Heart left ventricle (tissue), 13 donors: ENCODE measurements at regions not wholly inside any gene's neighbourhood (a gene's known extent, or its start where the extent isn't known, plus 50 kb on each side); places are given as distances from the start of the nearest gene placed in this dataset.

Experiments used
- CTCF ChIP-seq, 12 donors: fragments of 200-600 bp; sonication (generic) in 4 of 12; IDR thresholded peaks; one replicate each; pipeline versions ENCODE4 v1.5.0 to v1.8.0; 2018 to 2022; ENCODE audit warnings: antibody characterized with exemption in 12 of 12, mild to moderate bottlenecking in 5 of 12
- POLR2A ChIP-seq, 2 donors: fragments of 450-650 bp; IDR thresholded peaks; one replicate each; pipeline ENCODE4 v1.6.1; 2017; ENCODE audit warnings: antibody characterized with exemption in 2 of 2, mild to moderate bottlenecking in 2 of 2, moderate library complexity in 2 of 2
- donor health status: ischemic (EF 13 %, LVEDD 7.1; RV severe dilation, severe dysfunction).
- donor health status: DM: no; HTN: yes; CAD: no.
- donor health status: DM: no; HTN: no; CAD: no.
- donor health status: ischemic (EF 25% LVEDD 6.9; RV normal size, moderate dysfunction).
- donor health status: ischemic (EF 25% LVEDD 5.7; RV mildly dilated, moderate dysfunction).
- donor health status: ischemic (EF 35%, LVEDD 5.7; RV mildly dilated, moderate dysfunction).
- donor health status: nonischemic (EF 11% LVEDD 7.7; RV severe dilation, severe dysfunction).
- donor health status: DM: yes; HTN: yes; CAD: no.
- donor health status: PGD.
- donor health status: ischemic (EF 29% LVEDD 5.4; RV normal size, mild dysfunction).
- donor health status: nonischemic (EF 23%, LVEDD 6.1; RV moderate dilation, normal function).

- TF ChIP-seq CTCF (IDR thresholded peaks at IDR 0.05) (no peak), POLR2A (IDR thresholded peaks at IDR 0.05) (no peak)
Observed at GRCh38 chr13:86848716-86849115, 822.5 kb upstream of the SLITRK5 start.
